WTC11 (cell line): ENCODE measurements at regions not wholly inside any gene's neighbourhood (a gene's known extent, or its start where the extent isn't known, plus 50 kb on each side); places are given as distances from the start of the nearest gene placed in this dataset.

Source experiments
- ATAC-seq: fragments of 200-7000 bp; cut with Tn5 transposase; 2 replicates; pipeline ENCODE4 v1.10.0; 2021; ENCODE audit warnings: mild to moderate bottlenecking, moderate library complexity
- CTCF ChIA-PET: fragments of 300-600 bp; sonication (Branson Sonifier 250); formaldehyde crosslinking; loops from one replicate; lab custom pipeline; 2021; ENCODE audit warnings: antibody characterized with exemption; lab: Charles Lee
- POLR2A ChIA-PET: fragments of 350-600 bp; sonication (Branson Sonifier 250); formaldehyde crosslinking; loops from one replicate; lab custom pipeline; 2021; ENCODE audit warnings: antibody characterized with exemption; lab: Charles Lee
- DNase-seq: peaks from one replicate; pipeline ENCODE4 v3.0.0; 2021; ENCODE audit warnings: low spot score
- H3K27ac Mint-ChIP-seq: 2 replicates; pipeline ENCODE4 v1.8.0; 2021; ENCODE audit warnings: mixed read lengths
- H3K27me3 Mint-ChIP-seq: 2 replicates; pipeline ENCODE4 v1.8.0; 2021; ENCODE audit warnings: low read depth, mild to moderate bottlenecking, moderate library complexity, mixed read lengths
- H3K36me3 Mint-ChIP-seq: 2 replicates; pipeline ENCODE4 v1.8.0; 2021; ENCODE audit warnings: mixed read lengths
- H3K4me1 Mint-ChIP-seq: 2 replicates; pipeline ENCODE4 v1.8.0; 2022; ENCODE audit warnings: mixed read lengths
- H3K4me3 Mint-ChIP-seq: 2 replicates; pipeline ENCODE4 v1.8.0; 2021; ENCODE audit warnings: mild to moderate bottlenecking, moderate library complexity, mixed read lengths
- H3K9me3 Mint-ChIP-seq: 2 replicates; pipeline ENCODE4 v1.8.0; 2021; ENCODE audit warnings: mixed read lengths
- ELF4 ChIP-seq: sonication (generic); formaldehyde crosslinking; IDR thresholded peaks from 2 replicates; pipeline ENCODE4 v1.8.1; 2022; ENCODE audit warnings: low read depth, mild to moderate bottlenecking, moderate library complexity, missing genetic modification reagents
- GRHL2 ChIP-seq: fragments of 250-450 bp; sonication (Bioruptor Pico); IDR thresholded peaks from 2 replicates; pipeline ENCODE4 v1.8.0; 2022; ENCODE audit warnings: mild to moderate bottlenecking, moderate library complexity; ENCODE audit not compliant: insufficient replicate concordance, severe bottlenecking
- JAZF1 ChIP-seq: fragments of 250-450 bp; sonication (Bioruptor Pico); IDR thresholded peaks from 2 replicates; pipeline ENCODE4 v1.9.0; 2021; ENCODE audit warnings: moderate library complexity, mild to moderate bottlenecking, inconsistent platforms
- MXD4 ChIP-seq: fragments of 250-450 bp; sonication (Bioruptor Pico); IDR thresholded peaks from 2 replicates; pipeline ENCODE4 v1.8.0; 2021; ENCODE audit warnings: mild to moderate bottlenecking, moderate library complexity, borderline replicate concordance
- NFE2L1 ChIP-seq: sonication (generic); formaldehyde crosslinking; IDR thresholded peaks from 2 replicates; pipeline ENCODE4 v1.8.1; 2023; ENCODE audit warnings: missing genetic modification reagents
- NR3C1 ChIP-seq: sonication (generic); formaldehyde crosslinking; conservative IDR thresholded peaks from 2 replicates; pipeline ENCODE4 v1.8.1; 2023; ENCODE audit warnings: low read depth, mild to moderate bottlenecking, missing genetic modification reagents
- TP53 ChIP-seq: sonication (generic); formaldehyde crosslinking; IDR thresholded peaks from 2 replicates; pipeline ENCODE4 v1.8.1; 2023; ENCODE audit warnings: mild to moderate bottlenecking, missing genetic modification reagents
- ZBTB21 ChIP-seq: sonication (generic); formaldehyde crosslinking; IDR thresholded peaks from 2 replicates; pipeline ENCODE4 v1.8.1; 2023; ENCODE audit warnings: mild to moderate bottlenecking, missing genetic modification reagents, borderline replicate concordance
- ZNF138 ChIP-seq: sonication (generic); formaldehyde crosslinking; conservative IDR thresholded peaks from 2 replicates; pipeline ENCODE4 v1.8.1; 2022; ENCODE audit warnings: mild to moderate bottlenecking, moderate library complexity, missing genetic modification reagents
- ZNF232 ChIP-seq: sonication (generic); formaldehyde crosslinking; IDR thresholded peaks from 2 replicates; pipeline ENCODE4 v1.8.0; 2022; ENCODE audit warnings: mild to moderate bottlenecking, missing genetic modification reagents
- ZNF317 ChIP-seq: sonication (generic); formaldehyde crosslinking; IDR thresholded peaks from 2 replicates; pipeline ENCODE4 v1.8.1; 2023; ENCODE audit warnings: low read depth, mild to moderate bottlenecking, moderate library complexity, missing genetic modification reagents, borderline replicate concordance
- ZNF671 ChIP-seq: fragments of 250-450 bp; sonication (Bioruptor Pico); IDR thresholded peaks from 2 replicates; pipeline ENCODE4 v1.8.0; 2021; ENCODE audit warnings: mild to moderate bottlenecking
- TF ChIP-seq, protein P1 (sequence below): fragments of 250-450 bp; sonication (Bioruptor Pico); conservative IDR thresholded peaks from 2 replicates; pipeline ENCODE4 v1.9.0; 2021; ENCODE audit warnings: mild to moderate bottlenecking
- TF ChIP-seq, protein P2 (sequence below): sonication (generic); formaldehyde crosslinking; IDR thresholded peaks from 2 replicates; pipeline ENCODE4 v1.8.1; 2023; ENCODE audit warnings: mild to moderate bottlenecking, missing genetic modification reagents, borderline replicate concordance
- TF ChIP-seq, protein P3 (sequence below): sonication (generic); formaldehyde crosslinking; IDR thresholded peaks from 2 replicates; pipeline ENCODE4 v1.8.1; 2023; ENCODE audit warnings: mild to moderate bottlenecking, missing genetic modification reagents
- TF ChIP-seq, protein P4 (sequence below): sonication (generic); formaldehyde crosslinking; IDR thresholded peaks from 2 replicates; pipeline ENCODE4 v1.8.0; 2023; ENCODE audit warnings: mild to moderate bottlenecking, missing genetic modification reagents
- TF ChIP-seq, protein P5 (sequence below): fragments of 250-450 bp; sonication (Bioruptor Pico); IDR thresholded peaks from 2 replicates; pipeline ENCODE4 v1.9.0; 2021; ENCODE audit warnings: mild to moderate bottlenecking
- TF ChIP-seq, protein P6 (sequence below): fragments of 250-450 bp; sonication (Bioruptor Pico); IDR thresholded peaks from 2 replicates; pipeline ENCODE4 v1.9.0; 2021; ENCODE audit warnings: mild to moderate bottlenecking

DNA sequence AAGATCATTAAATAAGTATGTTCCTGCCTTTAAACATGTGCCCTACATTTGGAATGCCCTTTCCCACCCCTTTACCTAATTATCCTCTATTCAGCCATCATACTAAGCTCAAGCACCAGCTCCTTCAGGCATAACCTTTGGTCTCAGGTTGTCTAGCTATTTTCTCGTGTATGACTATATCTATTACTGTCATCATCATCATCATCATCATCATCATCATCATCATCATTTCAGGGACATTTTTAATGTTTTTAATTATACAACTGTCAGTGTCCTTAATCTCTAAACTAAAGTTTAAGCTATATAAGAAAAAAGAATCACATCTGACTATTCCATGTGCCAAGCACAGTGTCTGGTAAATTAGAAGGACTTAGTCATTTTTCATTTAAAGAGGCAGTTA is 214.6 kb upstream of the CTSO start:
- POLR2A ChIA-PET: no interaction called here
- ATAC-seq (no peak), DNase-seq (no peak)
- Mint-ChIP-seq H3K27me3 (no peaks in the 10 kb centered on the region), H3K36me3 (no peaks in the 10 kb centered on the region), H3K4me1 (peaks cover 11% of the 10 kb centered on the region), H3K4me3 (no peak overlapping the region), H3K9me3 (no peaks in the 10 kb centered on the region), H3K27ac (no peak overlapping the region)
- CTCF ChIA-PET: interaction anchor here (0.7 to 3.6 kb wide), 5 partner anchors 29 to 307 kb away, joined by 3 to 11 read pairs (median 3); no protein-coding TSS in a partner anchor
- TF ChIP-seq ZNF232 (CRISPR knock-in tag) (no peak), ZNF138 (no peak), GRHL2 (CRISPR knock-in tag) (no peak), ZNF671 (CRISPR knock-in tag) (no peak), NFE2L1 (CRISPR knock-in tag) (no peak), TP53 (CRISPR knock-in tag) (no peak), JAZF1 (CRISPR knock-in tag) (no peak), ZBTB21 (no peak), ZNF317 (CRISPR knock-in tag) (no peak), NR3C1 (CRISPR knock-in tag) (no peak), MXD4 (no peak), ELF4 (CRISPR knock-in tag) (no peak)
- TF ChIP-seq, protein P1, sequence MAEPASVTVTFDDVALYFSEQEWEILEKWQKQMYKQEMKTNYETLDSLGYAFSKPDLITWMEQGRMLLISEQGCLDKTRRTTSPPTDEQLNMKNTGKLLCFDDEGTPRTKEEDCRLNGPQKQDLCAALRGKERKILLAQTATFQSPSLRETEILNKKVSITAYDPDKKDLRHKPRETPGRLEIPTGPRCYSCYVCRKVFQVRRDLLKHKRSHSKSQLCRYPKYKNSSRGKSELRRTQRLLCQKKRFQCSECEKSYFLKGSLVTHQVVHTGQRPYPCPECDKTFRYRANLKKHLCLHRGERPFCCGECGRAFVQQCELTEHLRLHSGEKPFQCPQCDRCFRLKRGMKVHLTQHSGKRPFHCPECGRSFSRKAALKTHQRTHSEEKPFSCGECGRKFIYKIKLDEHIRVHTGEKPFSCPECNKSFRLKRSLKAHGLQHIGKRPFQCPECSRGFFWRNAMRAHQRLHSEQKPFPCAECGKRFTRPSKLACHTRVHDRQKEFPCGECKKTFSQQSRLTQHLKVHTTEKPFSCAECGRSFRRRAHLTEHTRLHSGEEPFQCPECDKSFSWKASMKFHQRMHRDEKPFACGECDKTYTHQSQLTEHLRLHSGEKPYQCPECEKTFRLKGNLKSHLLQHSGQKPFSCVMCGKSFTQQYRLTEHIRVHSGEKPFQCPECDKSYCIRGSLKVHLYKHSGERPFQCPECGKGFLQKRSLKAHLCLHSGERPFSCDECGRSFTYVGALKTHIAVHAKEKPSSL: no peak
- TF ChIP-seq, protein P2, sequence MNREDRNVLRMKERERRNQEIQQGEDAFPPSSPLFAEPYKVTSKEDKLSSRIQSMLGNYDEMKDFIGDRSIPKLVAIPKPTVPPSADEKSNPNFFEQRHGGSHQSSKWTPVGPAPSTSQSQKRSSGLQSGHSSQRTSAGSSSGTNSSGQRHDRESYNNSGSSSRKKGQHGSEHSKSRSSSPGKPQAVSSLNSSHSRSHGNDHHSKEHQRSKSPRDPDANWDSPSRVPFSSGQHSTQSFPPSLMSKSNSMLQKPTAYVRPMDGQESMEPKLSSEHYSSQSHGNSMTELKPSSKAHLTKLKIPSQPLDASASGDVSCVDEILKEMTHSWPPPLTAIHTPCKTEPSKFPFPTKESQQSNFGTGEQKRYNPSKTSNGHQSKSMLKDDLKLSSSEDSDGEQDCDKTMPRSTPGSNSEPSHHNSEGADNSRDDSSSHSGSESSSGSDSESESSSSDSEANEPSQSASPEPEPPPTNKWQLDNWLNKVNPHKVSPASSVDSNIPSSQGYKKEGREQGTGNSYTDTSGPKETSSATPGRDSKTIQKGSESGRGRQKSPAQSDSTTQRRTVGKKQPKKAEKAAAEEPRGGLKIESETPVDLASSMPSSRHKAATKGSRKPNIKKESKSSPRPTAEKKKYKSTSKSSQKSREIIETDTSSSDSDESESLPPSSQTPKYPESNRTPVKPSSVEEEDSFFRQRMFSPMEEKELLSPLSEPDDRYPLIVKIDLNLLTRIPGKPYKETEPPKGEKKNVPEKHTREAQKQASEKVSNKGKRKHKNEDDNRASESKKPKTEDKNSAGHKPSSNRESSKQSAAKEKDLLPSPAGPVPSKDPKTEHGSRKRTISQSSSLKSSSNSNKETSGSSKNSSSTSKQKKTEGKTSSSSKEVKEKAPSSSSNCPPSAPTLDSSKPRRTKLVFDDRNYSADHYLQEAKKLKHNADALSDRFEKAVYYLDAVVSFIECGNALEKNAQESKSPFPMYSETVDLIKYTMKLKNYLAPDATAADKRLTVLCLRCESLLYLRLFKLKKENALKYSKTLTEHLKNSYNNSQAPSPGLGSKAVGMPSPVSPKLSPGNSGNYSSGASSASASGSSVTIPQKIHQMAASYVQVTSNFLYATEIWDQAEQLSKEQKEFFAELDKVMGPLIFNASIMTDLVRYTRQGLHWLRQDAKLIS (CRISPR knock-in tag): no peak
- TF ChIP-seq, protein P3, sequence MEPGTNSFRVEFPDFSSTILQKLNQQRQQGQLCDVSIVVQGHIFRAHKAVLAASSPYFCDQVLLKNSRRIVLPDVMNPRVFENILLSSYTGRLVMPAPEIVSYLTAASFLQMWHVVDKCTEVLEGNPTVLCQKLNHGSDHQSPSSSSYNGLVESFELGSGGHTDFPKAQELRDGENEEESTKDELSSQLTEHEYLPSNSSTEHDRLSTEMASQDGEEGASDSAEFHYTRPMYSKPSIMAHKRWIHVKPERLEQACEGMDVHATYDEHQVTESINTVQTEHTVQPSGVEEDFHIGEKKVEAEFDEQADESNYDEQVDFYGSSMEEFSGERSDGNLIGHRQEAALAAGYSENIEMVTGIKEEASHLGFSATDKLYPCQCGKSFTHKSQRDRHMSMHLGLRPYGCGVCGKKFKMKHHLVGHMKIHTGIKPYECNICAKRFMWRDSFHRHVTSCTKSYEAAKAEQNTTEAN (CRISPR knock-in tag): no peak
- TF ChIP-seq, protein P4, sequence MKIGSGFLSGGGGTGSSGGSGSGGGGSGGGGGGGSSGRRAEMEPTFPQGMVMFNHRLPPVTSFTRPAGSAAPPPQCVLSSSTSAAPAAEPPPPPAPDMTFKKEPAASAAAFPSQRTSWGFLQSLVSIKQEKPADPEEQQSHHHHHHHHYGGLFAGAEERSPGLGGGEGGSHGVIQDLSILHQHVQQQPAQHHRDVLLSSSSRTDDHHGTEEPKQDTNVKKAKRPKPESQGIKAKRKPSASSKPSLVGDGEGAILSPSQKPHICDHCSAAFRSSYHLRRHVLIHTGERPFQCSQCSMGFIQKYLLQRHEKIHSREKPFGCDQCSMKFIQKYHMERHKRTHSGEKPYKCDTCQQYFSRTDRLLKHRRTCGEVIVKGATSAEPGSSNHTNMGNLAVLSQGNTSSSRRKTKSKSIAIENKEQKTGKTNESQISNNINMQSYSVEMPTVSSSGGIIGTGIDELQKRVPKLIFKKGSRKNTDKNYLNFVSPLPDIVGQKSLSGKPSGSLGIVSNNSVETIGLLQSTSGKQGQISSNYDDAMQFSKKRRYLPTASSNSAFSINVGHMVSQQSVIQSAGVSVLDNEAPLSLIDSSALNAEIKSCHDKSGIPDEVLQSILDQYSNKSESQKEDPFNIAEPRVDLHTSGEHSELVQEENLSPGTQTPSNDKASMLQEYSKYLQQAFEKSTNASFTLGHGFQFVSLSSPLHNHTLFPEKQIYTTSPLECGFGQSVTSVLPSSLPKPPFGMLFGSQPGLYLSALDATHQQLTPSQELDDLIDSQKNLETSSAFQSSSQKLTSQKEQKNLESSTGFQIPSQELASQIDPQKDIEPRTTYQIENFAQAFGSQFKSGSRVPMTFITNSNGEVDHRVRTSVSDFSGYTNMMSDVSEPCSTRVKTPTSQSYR (CRISPR knock-in tag): no peak
- TF ChIP-seq, protein P5, sequence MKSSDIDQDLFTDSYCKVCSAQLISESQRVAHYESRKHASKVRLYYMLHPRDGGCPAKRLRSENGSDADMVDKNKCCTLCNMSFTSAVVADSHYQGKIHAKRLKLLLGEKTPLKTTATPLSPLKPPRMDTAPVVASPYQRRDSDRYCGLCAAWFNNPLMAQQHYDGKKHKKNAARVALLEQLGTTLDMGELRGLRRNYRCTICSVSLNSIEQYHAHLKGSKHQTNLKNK (CRISPR knock-in tag): no peak
- TF ChIP-seq, protein P6, sequence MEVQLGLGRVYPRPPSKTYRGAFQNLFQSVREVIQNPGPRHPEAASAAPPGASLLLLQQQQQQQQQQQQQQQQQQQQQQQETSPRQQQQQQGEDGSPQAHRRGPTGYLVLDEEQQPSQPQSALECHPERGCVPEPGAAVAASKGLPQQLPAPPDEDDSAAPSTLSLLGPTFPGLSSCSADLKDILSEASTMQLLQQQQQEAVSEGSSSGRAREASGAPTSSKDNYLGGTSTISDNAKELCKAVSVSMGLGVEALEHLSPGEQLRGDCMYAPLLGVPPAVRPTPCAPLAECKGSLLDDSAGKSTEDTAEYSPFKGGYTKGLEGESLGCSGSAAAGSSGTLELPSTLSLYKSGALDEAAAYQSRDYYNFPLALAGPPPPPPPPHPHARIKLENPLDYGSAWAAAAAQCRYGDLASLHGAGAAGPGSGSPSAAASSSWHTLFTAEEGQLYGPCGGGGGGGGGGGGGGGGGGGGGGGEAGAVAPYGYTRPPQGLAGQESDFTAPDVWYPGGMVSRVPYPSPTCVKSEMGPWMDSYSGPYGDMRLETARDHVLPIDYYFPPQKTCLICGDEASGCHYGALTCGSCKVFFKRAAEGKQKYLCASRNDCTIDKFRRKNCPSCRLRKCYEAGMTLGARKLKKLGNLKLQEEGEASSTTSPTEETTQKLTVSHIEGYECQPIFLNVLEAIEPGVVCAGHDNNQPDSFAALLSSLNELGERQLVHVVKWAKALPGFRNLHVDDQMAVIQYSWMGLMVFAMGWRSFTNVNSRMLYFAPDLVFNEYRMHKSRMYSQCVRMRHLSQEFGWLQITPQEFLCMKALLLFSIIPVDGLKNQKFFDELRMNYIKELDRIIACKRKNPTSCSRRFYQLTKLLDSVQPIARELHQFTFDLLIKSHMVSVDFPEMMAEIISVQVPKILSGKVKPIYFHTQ: no peak
